ENCODE measurements at regions not wholly inside any gene's neighbourhood (a gene's known extent, or its start where the extent isn't known, plus 50 kb on each side); places are given as distances from the start of the nearest gene placed in this dataset.
"Not testable (repeated sequence)": the region's sequence is repeated elsewhere in the genome, so short reads cannot be mapped to it uniquely, and the experiment has no call there.

DNA sequence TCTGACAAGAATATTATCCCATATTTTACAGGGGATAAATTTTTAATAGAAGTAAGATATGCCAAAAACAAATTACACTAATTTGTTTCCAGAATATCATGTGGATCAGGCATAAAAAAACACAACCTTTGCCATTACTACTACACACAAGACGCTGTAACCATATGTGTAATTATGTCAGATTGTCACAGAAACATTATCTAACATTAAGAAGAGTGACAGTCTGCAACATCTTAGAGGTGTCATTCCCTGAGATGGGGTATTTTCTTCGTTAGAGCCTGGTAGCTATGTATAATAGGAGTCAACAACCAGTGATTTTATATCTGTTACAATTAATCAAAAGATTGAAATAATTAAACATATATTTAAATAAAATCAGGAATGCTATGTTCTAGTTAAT lies 518.9 kb downstream of the RERGL start:
- TF ChIP-seq POLR2AphosphoS5 (IDR thresholded peaks at IDR 0.05) (no peak), POLR2A (IDR thresholded peaks at IDR 0.05) (no peak), EP300 (IDR thresholded peaks at IDR 0.05) (no peak)
- TF ChIP-seq, protein P1, sequence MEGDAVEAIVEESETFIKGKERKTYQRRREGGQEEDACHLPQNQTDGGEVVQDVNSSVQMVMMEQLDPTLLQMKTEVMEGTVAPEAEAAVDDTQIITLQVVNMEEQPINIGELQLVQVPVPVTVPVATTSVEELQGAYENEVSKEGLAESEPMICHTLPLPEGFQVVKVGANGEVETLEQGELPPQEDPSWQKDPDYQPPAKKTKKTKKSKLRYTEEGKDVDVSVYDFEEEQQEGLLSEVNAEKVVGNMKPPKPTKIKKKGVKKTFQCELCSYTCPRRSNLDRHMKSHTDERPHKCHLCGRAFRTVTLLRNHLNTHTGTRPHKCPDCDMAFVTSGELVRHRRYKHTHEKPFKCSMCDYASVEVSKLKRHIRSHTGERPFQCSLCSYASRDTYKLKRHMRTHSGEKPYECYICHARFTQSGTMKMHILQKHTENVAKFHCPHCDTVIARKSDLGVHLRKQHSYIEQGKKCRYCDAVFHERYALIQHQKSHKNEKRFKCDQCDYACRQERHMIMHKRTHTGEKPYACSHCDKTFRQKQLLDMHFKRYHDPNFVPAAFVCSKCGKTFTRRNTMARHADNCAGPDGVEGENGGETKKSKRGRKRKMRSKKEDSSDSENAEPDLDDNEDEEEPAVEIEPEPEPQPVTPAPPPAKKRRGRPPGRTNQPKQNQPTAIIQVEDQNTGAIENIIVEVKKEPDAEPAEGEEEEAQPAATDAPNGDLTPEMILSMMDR (IDR thresholded peaks at IDR 0.05), result no peak
- Histone ChIP-seq H3K4me1 (no peaks in the 10 kb centered on the region), H3K9me3 (no peaks in the 10 kb centered on the region), H3K27me3 (no peaks in the 10 kb centered on the region), H3K36me3 (no peaks in the 10 kb centered on the region), H3K4me3 (no peak overlapping the region), H3K27ac (no peak overlapping the region)
- DNase-seq, result no peak
- 47 to 63% methylated on average over 2 of the region's 2 CpGs for WGBS, 2 donors
- intact Hi-C loops (cut with DNase I), result no loop called here

- H3K9me3 ChIP-seq; H3K27ac ChIP-seq; H3K36me3 ChIP-seq; DNase-seq; H3K4me3 ChIP-seq; H3K27me3 ChIP-seq; intact Hi-C loops (cut with DNase I); H3K4me1 ChIP-seq: not testable (repeated sequence)
- 80 to 86% methylated on average over 8 of the region's 8 CpGs for WGBS, 2 donors
Measured at GRCh38 chr12:17564630-17565029, 525.4 kb downstream of the RERGL start.

DNA sequence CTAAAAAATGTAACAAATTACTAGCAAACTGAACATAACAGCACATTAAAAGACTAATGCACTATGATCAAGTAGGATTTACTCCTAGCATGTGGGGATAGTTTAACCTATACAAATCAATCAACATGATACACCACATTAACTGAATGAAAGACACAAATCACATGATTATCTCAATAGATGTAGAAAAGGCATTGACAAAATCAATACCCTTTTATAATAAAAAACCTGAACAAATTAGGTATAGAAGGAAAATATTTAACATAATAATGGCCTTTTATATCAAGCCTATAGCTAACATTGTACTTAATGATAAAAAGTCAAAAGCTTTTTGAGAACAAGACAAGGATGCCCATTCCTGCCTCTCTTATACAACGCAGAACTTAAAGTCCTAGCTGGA lies 540.0 kb downstream of the RERGL start:
- 85 to 93% methylated on average over 1 of the region's 1 CpG for WGBS, 2 donors
- Histone ChIP-seq H3K36me3 (no peaks in the 10 kb centered on the region), H3K27me3 (no peaks in the 10 kb centered on the region), H3K27ac (no peak overlapping the region), H3K9me3 (peaks cover 0 to 3% (median 0%) of the 10 kb centered on the region in 4 donors), H3K4me1 (no peaks in the 10 kb centered on the region), H3K4me3 (no peak overlapping the region)
- DNase-seq, result no peak
- TF ChIP-seq POLR2A (IDR thresholded peaks at IDR 0.05) (no peak), EP300 (IDR thresholded peaks at IDR 0.05) (no peak), POLR2AphosphoS5 (IDR thresholded peaks at IDR 0.05) (no peak)
- TF ChIP-seq, protein P1 (IDR thresholded peaks at IDR 0.05), result no peak
- intact Hi-C loops (cut with DNase I), result no loop called here

DNA sequence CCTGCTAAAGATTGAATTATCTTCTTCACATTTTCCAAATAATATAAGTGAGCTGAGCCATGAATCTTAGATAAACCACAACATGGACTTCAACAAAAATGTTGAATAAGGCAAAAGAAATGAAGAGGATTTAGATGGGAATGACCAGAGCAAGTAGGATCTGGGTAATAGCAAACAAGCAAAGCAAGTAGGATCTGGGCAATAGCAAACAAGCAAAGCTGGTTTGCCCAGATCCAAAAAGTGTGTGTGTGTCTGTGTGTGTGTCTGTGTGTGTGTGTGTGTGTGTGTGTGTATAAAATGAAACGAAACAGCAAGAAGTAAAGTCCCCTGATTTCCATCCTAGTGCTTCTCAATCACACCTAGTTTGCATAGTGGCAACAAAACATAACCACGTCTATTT lies 549.1 kb downstream of the RERGL start:
- H3K36me3 ChIP-seq, result no peaks in the 10 kb centered on the region
- peaks cover 0 to 2% (median 0%) of the 10 kb centered on the region in 4 donors for H3K9me3 ChIP-seq
- H3K27ac ChIP-seq, result no peak overlapping the region
- TF ChIP-seq POLR2A (IDR thresholded peaks at IDR 0.05), result no peak
- TF ChIP-seq EP300 (IDR thresholded peaks at IDR 0.05), result no peak
- TF ChIP-seq, protein P1 (IDR thresholded peaks at IDR 0.05), result no peak
- no peak for TF ChIP-seq POLR2AphosphoS5 (IDR thresholded peaks at IDR 0.05)
- 60 to 64% methylated on average over 2 of the region's 2 CpGs for WGBS, 2 donors
- no peaks in the 10 kb centered on the region for H3K4me1 ChIP-seq
- H3K4me3 ChIP-seq, result no peak overlapping the region
- no peaks in the 10 kb centered on the region for H3K27me3 ChIP-seq
- intact Hi-C loops (cut with DNase I), result no loop called here
- no peak for DNase-seq

DNA sequence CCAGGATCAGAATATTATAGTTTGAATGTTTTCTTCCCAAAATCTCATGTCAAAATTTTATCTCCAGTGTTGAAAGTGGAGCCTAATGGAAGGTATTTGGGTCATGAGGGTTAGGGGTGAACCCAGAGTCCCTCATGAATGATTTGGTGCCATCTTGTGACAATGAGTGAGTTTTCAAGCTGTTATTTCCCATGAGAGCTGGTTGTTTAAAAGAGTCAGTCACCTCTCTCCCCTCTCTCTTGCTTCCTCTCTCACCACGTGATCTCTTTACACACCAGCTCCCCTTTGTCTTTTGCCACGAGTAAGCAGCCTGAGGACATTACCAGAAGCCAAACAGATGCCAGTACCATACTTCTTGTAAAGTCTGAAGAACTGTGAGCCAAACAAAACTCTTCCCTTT lies 561.6 kb downstream of the RERGL start:
- no peak overlapping the region for H3K4me3 ChIP-seq
- H3K9me3 ChIP-seq, result no peaks in the 10 kb centered on the region
- no peaks in the 10 kb centered on the region for H3K36me3 ChIP-seq
- intact Hi-C loops (cut with DNase I), result no loop called here
- no peak for DNase-seq
- H3K4me1 ChIP-seq, result no peaks in the 10 kb centered on the region
- no peak overlapping the region for H3K27ac ChIP-seq
- no peaks in the 10 kb centered on the region for H3K27me3 ChIP-seq
- 12 to 16% methylated on average over 2 of the region's 2 CpGs for WGBS, 2 donors
- TF ChIP-seq POLR2A (IDR thresholded peaks at IDR 0.05), result no peak
- no peak for TF ChIP-seq POLR2AphosphoS5 (IDR thresholded peaks at IDR 0.05)
- TF ChIP-seq EP300 (IDR thresholded peaks at IDR 0.05), result no peak
- TF ChIP-seq, protein P1 (IDR thresholded peaks at IDR 0.05), result no peak
